GM18498 (cell line): ENCODE measurements at regions not wholly inside any gene's neighbourhood (a gene's known extent, or its start where the extent isn't known, plus 50 kb on each side); places are given as distances from the start of the nearest gene placed in this dataset.
"Not testable (repeated sequence)": the region's sequence is repeated elsewhere in the genome, so short reads cannot be mapped to it uniquely, and the experiment has no call there.

ENCODE experiments used
- ATAC-seq: cut with Tn5 transposase; IDR thresholded peaks from one replicate; pipeline ENCODE4 v1.9.1; 2021; ENCODE audit warnings: mild to moderate bottlenecking, moderate library complexity; ENCODE audit not compliant: unreplicated experiment

DNA sequence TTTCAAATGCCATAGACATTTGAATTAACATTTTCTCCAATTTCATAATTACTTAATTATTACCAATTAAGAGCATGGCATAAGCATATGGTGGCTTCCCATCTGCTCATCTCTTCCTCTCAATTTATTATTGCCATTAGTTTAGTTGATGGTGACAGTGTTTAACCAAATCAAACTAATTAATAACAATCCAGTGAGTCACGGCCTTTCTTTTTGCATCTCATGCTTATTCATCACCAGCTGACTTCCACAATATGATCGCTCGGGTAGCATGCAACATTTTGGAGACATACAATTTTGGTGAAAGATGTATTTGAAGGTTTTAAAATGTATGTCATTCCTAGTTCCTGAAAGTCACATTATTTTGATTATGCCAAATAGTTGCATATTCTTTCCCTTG lies 172.8 kb upstream of the TACR3 start:
- no peak for ATAC-seq

DNA sequence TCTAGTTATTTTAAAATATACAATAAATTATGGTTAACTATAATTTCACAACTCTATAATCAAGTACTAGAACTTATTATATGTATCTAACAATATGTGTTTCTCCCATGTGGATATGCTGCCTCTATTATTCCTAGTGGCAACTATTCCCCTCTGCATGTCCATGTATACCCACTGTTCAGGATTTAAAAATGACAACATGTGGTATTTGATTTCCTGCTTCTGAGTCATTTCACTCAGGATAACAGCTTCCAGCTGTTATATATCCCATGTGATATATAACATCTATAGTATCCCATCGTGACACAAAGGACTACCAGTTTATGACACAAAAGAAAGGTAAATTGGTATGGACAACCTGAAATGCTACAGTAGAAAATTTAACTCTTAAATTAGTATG lies 167.4 kb upstream of the TACR3 start:
- ATAC-seq: no peak

GRCh38 chr4:103885152-103885551 lies 165.4 kb upstream of the TACR3 start:
- ATAC-seq: no peak

- no peak for ATAC-seq
These were observed 147.5 kb upstream of the TACR3 start for GRCh38 chr4:103867311-103867710.

DNA sequence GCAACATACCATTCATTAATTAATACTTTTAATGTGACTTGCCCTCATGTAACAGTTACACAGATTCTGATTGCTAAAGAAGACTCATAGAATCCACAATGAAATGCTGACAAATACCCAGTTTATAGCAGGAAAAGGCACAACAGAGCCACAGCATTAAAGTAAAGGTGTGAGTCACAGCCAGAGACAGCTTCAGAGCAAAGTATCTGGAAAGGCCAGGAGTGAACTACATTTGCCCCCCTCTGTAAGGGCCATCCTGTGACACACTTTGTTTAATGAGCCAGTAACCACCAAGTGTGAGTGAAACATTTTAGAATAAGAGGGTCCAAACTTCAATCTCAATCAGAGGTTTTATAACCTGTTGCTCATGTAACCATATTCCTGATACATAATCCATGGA lies 133.8 kb upstream of the TACR3 start:
- ATAC-seq: no peak

GRCh38 chr4:103853146-103853545 lies 133.4 kb upstream of the TACR3 start:
- ATAC-seq: no peak

- no peak for ATAC-seq
These were observed 125.3 kb upstream of the TACR3 start for GRCh38 chr4:103845075-103845474.

DNA sequence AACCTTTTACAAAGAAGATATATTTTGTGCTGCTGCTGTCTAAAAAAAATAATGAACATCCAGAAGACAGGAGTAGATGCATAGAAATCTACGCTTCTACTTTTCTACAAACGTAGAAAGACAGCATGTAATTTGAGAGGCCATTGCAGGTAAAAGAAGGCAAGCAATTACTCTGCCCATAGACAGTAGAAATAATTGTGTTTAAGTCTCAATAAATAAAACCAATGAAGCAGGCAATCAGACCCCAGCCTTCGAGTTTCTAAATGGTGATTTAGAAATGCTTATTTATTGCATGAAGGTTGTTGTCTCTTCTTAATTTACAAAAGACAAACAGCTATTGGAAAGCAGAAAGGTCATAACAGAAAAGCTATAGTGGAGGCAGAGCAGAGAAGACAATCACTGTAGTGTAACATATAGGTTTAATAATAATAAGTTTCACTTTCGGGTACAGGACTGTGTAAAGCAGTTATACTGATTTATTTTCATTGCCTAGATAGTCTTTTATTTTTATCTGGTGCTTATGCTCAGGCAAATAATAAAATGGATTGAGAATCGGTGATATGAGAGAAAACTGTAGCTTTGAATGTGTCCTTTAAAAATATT lies 123.0 kb upstream of the TACR3 start:
- no peak for ATAC-seq

DNA sequence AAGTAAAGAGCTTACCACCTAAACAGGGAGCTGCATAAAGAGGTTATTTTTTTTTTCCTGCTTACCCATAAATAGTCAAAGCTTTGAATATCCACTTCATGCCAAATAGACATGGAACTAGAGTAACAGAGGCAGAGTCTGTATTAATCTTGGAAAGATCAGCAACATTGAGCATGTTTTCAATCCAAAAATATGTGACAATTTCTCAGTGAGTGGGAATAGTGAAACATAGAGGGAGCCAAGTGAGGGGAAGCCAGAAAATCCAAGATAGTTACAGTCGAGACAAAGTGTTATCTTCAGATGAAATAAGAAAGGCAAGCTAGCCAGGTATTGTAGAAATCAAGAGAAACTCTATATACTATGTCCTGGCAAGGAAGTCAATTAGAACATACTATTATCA lies 122.3 kb upstream of the TACR3 start:
- no peak for ATAC-seq

DNA sequence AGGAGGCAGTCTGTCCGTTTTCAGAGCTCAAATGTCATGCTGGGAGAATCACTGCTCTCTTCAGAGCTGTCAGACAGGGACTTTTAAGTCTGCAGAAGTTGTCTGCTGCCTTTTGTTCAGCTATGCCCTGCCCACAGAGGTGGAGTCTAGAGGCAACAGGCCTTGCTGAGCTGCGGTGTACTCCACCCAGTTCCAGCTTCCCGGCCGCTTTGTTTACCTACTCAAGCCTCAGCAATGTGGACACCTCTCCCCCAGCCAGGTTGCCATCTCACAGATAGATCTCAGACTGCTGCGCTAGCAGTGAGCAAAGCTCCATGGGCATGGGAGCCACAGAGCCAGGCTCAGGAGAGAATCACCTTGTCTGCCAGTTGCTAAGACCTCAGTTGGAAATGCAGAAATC lies 90.5 kb upstream of the TACR3 start:
- ATAC-seq: not testable (repeated sequence)

DNA sequence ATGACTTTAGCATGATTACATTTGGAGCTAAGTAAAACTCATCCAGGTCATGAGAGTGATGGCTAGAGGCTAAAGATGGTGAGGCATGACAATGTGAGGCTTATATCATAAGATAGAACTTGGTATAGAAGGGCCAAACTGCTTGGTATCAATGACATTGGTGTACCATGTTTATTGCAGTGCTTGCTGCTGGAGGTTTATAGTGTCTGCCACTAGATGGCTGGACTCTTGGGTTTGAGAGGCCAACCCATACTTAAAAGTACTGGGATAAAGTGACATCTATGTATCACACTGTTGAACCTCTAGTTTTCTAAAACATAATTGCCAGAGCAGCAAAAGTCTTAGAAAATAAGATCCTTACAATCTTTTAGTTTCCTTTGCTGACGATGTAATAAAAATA lies 83.0 kb upstream of the TACR3 start:
- no peak for ATAC-seq

DNA sequence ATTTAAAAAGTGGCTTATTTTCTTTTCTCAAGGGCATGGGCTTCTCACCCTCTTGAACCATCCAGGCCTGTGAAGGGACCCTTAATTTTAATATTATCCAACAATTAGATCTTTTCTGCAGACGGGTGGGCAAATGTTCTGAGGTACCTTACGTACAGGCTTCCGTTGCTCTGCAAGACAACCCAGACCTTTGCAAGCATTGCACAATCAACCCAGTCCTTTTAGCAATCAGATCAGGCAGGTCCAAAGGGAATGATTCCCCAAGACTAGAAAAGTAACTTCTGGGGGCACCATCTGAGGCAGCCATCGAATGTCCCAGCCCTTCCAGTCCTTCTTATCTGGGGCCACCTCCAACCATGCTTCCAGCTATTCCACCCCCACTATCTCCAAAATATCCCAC lies 67.3 kb upstream of the TACR3 start:
- no peak for ATAC-seq

DNA sequence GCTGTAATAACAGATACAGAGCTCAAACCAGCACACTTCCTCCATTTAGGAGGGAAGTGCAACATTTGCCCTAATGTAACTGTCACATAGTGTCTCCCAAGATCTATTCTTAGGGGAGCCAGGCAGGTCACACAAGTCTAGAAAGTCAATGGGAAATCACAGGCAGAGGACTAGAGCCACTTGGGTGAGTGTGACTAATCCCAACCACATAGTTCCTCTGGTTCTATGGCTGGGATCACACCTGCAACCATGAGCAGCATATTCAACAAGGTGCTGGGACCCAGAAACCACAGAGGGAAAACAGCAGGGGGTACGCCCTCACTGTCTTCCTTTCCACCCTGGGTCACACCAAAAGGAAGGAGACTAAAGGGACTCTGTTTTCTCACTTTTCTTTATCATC lies 66.8 kb upstream of the TACR3 start:
- no peak for ATAC-seq

GRCh38 chr4:103786014-103786413 lies 66.2 kb upstream of the TACR3 start:
- ATAC-seq: peak; percentile 87

DNA sequence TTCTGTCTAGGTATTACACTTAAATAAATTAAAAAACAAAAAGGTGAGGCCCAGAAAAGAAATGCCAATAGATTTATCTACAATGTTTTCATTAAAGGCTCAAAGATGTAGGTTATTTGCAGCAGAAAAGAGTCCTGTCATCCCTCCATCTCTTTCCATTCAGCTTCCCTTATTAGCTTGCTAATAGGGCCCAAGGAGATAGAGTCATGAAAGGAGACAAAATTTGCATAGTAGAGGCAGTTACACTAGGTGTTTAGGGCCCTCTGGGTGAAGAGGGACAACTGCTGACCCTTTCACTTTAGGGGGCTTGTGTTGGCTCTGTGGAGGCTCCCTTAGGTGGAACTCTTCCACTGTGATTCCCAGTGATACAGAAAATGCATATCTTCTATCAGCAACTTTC lies 58.4 kb upstream of the TACR3 start:
- ATAC-seq: no peak

GRCh38 chr4:103774326-103774825 lies 54.6 kb upstream of the TACR3 start:
- ATAC-seq: no peak

DNA sequence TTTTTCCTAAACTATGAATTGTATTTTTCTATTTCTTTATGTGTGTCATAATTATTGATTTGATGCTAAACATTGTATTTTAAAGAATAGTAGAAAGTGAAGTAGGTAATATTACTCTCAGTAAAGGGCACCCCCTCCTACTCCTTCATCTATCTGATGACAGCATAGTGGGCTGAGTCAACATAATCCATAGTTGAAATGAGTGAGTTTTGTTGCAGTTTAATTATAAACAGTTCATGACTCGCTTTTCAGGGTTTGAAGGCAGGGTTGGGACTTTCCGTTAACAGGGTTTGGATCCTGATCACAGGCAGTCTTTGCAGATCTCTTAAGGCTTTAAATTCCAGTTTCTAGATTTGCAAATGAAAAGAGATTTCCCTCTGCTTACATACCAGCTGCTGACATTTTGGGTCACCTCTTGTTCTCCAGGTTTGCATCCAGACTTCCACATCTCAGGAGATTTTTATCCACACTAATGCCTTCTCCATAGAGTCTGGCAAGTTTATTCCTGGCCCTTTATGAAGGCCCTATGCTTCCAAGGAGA lies 54.0 kb upstream of the TACR3 start:
- ATAC-seq: no peak
